HG02840 (cell line): ENCODE measurements at regions not wholly inside any gene's neighbourhood (a gene's known extent, or its start where the extent isn't known, plus 50 kb on each side); places are given as distances from the start of the nearest gene placed in this dataset.

Source experiments
- ATAC-seq: cut with Tn5 transposase; IDR thresholded peaks from one replicate; pipeline ENCODE4 v1.9.1; 2021; ENCODE audit warnings: mild to moderate bottlenecking, moderate library complexity, moderate number of reproducible peaks; ENCODE audit not compliant: unreplicated experiment, low FRiP score

DNA sequence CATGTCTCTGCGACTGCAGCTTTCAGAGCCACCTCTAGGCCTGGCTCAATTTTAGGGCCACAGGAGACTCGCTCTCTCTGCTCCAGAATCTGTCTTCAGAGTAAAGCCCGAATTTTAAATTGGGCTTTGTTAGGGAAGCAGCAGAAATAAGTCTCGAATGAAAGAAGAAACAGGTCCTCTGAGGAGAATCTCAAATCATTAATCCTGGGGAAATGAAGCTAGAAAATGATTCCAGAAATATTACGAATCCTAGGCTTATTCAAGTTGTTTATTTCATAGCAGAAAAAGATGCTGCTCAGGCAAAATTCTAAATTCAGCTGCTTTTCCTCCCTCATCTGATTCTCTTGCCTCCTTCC, 114.2 kb upstream of the THBS1 start:
- ATAC-seq: no peak

DNA sequence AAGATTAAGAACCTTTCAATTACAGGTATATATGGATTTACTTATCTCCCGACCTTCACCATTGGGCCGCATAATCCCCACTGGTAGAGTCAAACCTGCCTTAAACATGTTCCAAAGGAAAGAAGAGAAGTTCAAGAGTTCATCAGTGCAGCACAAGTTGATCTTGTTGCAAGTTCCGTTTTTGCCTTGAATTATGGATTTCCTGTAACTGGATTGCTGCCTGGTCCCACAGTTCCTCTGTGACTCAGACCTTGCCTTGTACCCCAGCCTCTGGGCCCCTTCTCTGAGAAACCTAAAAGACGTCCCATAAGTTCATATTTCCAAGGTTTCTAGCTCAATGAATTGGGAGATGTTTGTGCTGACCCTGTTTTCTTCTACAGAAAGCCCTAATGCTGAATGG, 112.5 kb upstream of the THBS1 start:
- no peak for ATAC-seq

DNA sequence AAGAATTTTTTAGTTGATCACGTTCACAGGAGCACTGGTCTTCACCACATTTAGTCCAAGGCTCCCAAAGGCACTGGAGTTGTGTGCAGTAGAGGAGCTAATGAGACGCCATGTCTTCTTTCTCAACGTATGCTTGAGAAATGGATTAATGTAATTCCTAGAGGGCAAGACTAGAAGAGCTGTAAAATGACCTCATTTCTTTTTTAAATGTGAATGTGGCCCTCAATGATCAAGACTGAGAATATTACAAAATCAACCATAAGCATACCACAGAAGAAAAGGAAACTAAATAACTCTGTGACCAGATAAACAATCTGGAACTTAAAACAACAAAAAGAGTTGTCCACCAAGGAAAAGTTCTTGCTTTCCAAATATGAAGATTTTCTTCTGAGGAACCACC, 112.1 kb upstream of the THBS1 start:
- ATAC-seq: no peak

DNA sequence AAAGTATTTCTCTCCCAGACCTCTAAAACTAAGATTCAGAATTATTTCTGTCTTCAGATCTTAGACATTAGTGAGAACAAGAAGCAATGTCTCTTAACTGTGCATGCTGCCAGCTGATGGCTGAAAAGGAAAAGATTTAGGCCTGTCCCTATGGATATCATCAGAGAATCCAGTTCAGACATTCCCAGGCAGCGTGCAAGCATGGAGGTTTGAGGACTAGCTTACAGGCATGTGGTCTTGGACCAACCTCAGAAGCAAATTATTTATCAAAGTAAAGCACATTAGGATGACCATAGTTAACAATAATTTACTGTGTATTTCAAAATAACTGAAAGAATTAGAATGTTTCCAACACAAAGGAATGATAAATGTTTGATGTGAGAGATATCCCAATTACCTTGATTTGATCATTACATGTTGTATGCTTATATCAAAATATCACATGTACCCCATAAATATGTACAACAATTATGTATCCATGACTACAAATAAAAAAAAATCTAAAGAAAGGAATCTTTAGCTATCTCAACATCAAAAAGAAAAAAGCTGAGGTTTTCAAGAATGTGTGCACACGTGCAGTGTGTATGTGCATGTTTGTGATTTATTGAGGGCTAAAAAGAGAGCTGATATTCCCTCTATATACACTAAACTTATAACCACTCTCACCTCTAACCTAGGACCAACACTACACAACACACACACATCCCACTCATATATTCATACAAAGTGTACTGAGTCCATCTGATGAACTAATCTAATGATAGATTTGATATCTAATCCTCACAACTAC, 108.9 kb upstream of the THBS1 start:
- ATAC-seq: no peak

DNA sequence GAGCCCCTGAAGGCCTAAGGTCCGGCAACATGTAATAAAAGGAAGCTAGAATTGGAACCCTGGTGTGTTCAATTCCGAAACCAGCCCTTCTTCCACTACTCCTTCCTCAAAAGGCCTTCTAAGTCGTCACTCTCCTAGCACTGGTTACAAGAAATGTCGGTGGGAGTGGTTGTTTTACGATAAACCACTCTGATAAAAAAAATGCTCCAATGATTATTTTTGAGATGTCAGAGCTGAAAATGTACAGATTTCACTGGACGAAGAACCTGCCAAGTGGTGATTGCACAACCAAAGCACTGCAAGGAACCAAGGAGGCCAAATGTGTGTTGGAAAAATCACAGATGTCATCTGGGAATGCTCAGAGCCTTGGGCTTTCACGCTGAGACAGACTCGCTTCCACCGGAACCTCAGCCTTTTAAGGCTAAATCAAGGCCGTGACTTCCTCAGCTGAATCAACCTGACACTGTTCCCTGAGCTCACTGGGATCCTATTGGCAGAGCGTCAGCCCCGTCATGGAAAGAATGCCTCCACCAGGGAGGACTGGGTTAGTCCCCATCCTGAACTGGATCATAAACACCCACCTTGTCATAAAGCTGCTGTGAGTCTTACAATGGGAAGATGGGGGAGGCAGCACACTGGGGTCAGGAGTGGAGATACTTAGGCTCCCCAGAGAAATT, 108.1 kb upstream of the THBS1 start:
- ATAC-seq: no peak

DNA sequence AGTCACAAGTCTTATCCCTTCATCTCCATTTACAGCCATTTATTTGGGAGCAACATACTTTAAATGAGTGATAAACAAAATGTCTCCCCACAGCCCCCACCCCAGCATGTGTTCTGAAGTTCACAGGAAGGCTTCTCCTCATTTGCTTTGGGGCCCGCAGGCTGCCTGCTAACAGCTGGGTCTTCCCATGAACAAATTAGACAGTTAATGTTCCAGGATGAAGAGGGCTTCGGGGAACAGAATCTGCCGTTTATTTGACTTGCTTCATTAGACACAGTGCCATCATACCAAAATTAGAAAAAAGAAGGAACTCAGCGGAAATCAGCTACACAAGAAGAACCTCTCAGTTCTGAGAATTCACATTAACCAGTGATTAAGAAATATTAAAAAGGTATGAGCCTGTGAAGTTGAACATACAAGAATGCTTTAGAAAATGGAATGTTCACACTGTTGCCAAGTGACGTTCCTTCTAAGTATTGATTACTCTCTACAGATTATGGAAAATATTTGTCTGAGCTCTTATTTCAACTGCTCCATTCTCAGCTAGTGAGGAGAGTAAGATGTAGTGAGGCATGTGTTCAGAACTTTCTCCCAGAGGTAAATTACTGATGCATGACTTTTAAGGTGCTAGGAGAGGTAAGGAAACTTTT, 107.5 kb upstream of the THBS1 start:
- ATAC-seq: no peak

DNA sequence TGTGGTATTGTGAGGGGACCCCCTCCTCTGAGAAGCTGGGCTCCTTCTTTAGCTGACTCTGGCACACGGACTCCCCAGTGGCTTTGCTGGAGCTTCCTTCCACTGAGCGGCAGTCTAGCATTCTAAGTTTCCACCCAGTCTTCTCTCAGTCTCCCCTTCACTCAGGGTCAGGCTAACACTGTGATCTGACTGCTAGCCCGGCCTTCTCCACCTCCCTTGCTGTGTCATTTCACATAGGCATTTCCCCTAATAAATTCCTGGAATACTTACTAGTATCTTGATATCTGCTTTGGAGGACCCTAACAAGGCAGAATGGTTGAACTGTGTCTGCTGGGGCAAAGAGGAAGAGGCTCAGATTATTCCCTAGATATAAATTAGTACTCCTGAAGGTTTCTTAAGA, 106.2 kb upstream of the THBS1 start:
- no peak for ATAC-seq

DNA sequence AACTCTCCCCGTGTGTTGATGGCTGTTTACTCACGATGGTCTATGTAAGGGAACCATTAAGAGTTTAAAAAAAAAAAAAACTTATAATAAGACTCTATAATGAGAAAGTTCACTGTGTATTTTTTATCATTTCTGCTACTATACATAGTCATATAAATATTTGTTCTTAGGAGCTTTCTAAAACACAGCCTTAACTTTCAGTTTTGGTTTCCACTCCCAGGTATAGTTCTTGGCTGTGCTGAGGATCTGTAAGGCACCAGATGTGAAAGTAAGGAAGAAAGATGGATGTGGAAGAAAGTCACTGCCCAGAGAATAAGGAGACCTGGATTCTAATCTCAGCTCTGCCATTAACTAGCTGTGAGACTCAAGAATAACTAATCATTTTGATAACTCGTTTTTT, 101.9 kb upstream of the THBS1 start:
- no peak for ATAC-seq

DNA sequence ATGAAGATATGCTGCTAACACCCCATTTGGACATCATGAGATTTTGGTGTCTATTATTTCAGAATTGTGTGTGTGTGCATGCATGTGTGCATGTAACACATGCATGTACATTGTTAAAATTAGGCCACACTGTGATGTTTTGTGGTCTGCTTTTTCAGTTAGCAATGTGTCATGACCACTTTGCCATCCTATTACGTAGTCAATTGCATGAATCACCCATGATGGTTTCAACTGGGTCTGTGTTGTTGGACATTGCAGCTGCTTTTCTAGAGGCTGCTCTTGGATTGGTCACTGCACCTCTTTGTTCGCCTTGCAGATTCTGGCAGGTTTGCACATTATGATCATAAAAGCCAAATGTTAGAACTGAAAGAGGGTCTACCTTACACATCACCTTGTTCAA, 101.0 kb upstream of the THBS1 start:
- ATAC-seq: no peak

DNA sequence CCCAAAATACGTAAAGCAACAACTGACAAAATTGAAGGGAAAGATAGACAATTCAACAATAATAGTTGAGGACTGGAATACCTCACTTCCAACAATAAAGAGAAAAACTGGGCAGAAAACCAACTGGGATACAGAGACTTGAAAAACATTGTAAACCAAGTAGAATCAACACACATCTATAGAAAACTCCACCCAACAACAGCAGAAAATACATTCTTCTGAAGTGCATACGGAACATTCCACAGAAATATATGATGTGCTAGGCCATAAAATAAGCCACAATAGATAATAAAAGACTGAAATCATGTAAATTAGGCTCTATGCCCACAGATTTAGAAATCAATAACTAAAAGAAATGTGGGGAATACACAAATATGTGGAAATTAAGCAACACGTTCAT, 98.4 kb upstream of the THBS1 start:
- no peak for ATAC-seq

DNA sequence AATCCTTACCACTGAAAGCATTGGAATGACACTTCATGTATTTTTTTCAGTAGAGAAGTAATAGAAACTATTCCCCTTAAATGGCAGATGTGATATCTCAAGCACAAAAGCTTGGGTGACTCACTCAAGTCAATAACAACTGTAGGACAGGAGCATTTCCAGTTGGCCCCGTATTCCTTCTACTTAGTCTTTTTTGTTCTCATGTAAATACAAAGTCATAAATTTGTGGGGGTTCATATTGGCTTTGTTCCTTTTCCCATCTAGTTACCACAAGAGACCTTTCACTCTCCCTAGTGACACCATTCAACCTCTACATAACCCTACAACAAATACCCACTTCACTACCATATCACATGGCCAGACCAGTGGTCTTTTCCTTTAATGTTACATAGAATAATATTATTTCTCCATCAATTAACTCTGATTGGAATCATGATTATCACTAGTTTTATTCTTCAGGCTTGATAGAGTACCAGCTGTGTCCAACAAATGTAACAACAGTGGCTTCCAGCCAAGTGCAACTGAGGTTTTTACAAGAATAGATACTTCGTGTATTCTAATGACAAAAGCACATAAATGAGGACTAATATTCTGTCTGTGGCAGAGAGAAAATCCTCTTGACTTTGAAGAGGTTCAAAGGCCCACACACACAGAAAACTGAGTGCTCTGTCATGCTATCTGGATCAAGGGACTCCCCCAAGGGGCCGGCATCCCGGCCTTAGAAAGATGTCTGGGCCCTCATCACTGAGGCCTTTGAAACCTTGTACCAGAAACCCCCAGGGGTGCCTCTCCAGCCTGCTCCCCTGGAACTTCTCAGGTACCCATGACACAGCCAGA, 94.0 kb upstream of the THBS1 start:
- ATAC-seq: no peak

DNA sequence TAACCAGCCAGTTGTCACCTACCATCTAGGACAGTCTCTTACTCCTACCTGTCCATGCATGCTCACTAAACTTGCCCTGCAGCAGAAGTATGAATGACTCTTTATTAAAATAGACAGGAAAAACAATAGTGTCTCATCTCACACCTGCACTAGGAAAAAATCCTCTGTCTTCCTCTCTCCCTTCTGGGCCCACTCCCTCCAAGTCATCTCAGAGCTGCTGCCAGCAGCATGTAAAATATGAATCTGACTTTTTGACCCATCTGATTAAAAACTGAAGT, 93.5 kb upstream of the THBS1 start:
- no peak for ATAC-seq

DNA sequence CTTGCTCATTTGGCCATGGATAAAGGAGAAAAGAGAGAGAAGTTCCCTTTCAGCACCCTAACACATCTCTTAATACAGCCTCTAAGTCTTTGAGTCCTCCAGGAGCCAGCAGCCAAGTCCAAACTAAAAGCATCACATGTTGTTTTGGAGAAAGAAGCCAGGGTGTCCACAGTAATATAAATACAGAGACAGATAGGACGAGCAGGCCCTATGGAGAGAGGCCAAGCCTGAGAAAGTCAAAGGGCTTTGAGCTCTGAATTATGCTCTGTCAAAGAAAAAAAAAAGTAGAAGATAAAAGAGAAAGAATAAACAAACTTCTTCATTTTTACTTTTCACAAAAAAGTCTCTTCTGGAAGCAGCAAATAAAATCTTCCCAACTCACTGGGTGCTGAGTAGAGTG, 92.4 kb upstream of the THBS1 start:
- no peak for ATAC-seq

DNA sequence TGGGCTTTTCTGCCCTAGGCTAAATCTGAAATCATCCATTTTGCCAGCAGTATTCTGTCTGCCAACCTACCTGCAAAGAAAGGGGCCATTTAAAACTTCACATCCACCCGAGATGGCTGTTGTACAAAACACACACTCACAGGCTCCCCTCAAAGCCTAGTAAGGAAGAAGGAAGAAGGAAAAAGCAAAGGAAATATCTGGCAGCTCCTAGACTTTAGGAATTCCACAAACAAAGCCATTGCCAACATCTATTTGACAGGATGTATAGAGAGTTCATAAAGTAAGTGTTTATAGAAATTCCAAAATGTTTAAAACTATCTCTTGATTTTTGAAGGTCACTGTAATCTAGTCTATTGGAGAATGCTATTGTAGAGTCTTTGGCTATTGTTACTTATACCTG, 91.9 kb upstream of the THBS1 start:
- no peak for ATAC-seq

DNA sequence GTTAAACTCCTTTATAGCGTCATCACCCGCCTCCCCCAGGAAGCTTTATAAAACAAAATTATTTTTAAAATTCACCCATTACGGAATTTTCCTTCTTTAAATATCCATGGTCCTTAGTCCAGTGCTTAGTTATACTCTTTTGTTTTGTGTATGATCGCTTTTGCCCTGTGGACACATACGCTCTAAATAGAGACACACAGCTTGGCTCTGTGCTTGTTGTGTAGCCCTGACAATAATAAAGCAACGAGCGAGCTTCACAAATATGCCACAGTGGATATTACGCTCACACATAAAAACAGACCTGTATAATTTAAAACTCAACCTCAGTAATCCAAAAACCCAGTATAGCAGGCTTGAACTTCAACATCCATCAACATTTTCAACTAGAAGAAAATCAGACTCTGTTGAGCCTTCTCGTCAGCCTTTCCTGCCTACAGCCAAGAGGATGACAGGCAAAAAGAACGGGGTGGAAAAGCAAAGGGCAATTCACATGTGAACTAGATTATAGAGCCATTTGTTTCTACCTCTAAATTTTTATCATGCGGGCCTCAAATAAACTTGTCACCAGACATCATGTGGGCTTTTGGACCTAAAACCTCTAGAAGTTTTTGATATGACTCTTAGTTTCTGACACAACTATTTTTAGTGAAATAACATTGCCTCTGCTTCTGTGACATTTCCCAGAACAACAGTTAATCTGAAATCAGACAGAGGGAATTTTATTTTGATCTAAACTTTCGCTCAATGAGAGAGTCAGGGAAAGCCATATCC, 89.6 kb upstream of the THBS1 start:
- no peak for ATAC-seq

DNA sequence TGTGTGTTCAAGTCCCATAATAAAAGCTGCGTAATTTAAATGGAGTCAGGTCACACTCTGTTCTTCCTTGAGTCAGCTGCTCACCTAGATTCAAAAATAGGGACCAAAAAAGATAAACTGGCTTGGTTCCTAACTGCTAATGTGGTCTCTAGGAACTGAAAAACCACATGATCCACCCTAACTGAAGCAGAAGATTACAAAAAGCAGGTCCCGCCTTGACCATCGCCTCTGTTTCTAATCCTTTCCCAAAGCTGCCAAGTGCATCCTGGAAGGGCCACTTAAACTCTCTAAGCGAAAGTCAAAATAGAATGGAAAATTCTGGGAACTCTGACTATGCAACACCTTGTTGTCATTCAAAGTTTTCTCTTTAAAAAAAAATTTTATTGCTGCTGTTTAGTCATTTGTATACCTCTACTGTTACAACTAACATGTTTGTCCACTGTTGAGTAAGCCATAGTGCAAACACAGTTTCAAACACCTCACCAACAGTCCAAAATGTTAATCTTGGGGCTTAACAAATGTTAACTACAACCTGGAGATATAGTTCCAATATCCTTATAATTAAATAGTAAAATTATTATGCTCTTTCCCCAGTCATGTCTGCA, 88.9 kb upstream of the THBS1 start:
- no peak for ATAC-seq

DNA sequence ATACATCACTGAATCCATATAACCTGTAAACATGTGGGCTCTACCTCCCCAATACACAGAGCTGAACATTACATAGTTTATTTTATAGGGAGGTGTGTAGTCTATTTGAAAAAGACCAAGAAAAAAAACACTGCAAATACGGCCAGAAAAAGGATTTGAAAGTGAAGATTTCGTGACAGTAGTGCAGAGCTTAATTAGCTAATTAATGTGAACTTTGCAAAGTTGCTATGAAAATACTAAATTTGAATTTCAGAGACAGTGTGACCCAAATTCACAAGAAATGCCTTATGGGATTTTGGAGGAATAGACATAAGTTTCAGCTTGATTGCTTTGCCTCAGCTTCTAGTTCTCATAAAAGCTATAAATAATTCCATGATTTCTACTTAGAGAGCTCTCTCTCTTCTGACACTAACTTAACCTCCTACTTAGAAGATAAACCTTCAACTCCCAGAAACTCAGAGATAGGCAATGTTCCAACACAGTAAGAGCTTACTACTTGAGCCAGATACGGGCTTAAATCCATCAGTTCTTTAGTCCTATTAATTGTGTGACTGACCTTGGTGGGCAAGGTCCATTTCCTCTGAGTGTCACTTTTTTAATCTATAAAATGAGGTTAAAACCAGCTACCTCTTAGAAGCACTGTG, 87.3 kb upstream of the THBS1 start:
- ATAC-seq: no peak

DNA sequence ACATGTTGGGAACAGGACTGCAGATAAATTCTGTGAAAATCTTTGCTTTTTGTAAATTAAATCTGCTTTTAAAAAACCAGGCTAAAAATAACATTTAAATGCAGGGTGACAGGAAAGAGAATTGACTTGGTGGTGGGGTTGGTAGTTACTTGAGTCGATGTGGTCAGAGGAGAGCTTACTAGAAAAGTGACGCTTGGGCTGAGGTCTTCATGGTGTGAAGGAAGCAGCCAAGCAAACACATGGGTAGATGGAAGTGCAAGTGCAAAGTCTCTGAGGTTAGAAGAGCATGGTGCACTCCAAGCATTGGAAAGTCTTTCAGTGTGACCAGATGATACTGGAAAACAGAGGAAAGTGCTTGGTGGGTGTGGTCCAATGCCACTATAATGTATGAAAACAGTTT, 86.4 kb upstream of the THBS1 start:
- no peak for ATAC-seq
